Stimulated activated memory B cell treated with anti-CD40 and anti-IgM and Interleukin-4, amounts not matched to agents 10 μg/mL and 1 μg/mL and 100 μg/mL, for 72 hours (primary cell): ENCODE measurements at regions not wholly inside any gene's neighbourhood (a gene's known extent, or its start where the extent isn't known, plus 50 kb on each side); places are given as distances from the start of the nearest gene placed in this dataset.

ENCODE experiments used
- ATAC-seq: fragments of 150-1000 bp; cut with Tn5 transposase; 2 replicates; pipeline ENCODE4 v1.10.0; 2021
- H3K27ac Mint-ChIP-seq: one replicate; pipeline ENCODE4 v1.8.0; 2022; ENCODE audit warnings: mild to moderate bottlenecking, mixed read lengths
- H3K27me3 Mint-ChIP-seq: one replicate; pipeline ENCODE4 v1.8.0; 2022; ENCODE audit warnings: mixed read lengths
- H3K36me3 Mint-ChIP-seq: one replicate; pipeline ENCODE4 v1.8.0; 2022; ENCODE audit warnings: mixed read lengths
- H3K4me1 Mint-ChIP-seq: one replicate; pipeline ENCODE4 v1.8.0; 2022; ENCODE audit warnings: mixed read lengths
- H3K4me3 Mint-ChIP-seq: one replicate; pipeline ENCODE4 v1.8.0; 2022; ENCODE audit warnings: mild to moderate bottlenecking, moderate library complexity, mixed read lengths
- H3K9me3 Mint-ChIP-seq: one replicate; pipeline ENCODE4 v1.8.0; 2022; ENCODE audit warnings: mixed read lengths

GRCh38 chr17:5826384-5826783 is 242.1 kb upstream of the NLRP1 start:
- Mint-ChIP-seq H3K9me3 (peaks cover 8% of the 10 kb centered on the region), H3K4me3 (no peak overlapping the region), H3K36me3 (no peaks in the 10 kb centered on the region), H3K4me1 (no peaks in the 10 kb centered on the region), H3K27ac (no peak overlapping the region), H3K27me3 (peaks cover 40% of the 10 kb centered on the region)
- ATAC-seq = no peak

GRCh38 chr17:5830921-5831320 is 239.3 kb upstream of the WSCD1 start:
- no peak for ATAC-seq
- Mint-ChIP-seq H3K4me3 (no peak overlapping the region), H3K4me1 (peaks cover 18% of the 10 kb centered on the region), H3K36me3 (no peaks in the 10 kb centered on the region), H3K27me3 (peaks cover 17% of the 10 kb centered on the region), H3K27ac (no peak overlapping the region), H3K9me3 (peaks cover 8% of the 10 kb centered on the region)

- no peak for ATAC-seq
- H3K27ac Mint-ChIP-seq = no peak overlapping the region
- peaks cover 4% of the 10 kb centered on the region for H3K27me3 Mint-ChIP-seq
- H3K36me3 Mint-ChIP-seq = no peaks in the 10 kb centered on the region
- H3K9me3 Mint-ChIP-seq = no peaks in the 10 kb centered on the region
- peaks cover 18% of the 10 kb centered on the region for H3K4me1 Mint-ChIP-seq
- H3K4me3 Mint-ChIP-seq = no peak overlapping the region
Measured at GRCh38 chr17:5832886-5833285, 237.3 kb upstream of the WSCD1 start.

GRCh38 chr17:5837055-5837491 is 233.1 kb upstream of the WSCD1 start:
- H3K36me3 Mint-ChIP-seq = no peaks in the 10 kb centered on the region

GRCh38 chr17:5838661-5839300 is 231.4 kb upstream of the WSCD1 start:
- H3K36me3 Mint-ChIP-seq = no peaks in the 10 kb centered on the region
- H3K27me3 Mint-ChIP-seq = no peaks in the 10 kb centered on the region
- ATAC-seq = no peak
- no peaks in the 10 kb centered on the region for H3K9me3 Mint-ChIP-seq
- H3K27ac Mint-ChIP-seq = no peak overlapping the region
- H3K4me3 Mint-ChIP-seq = no peak overlapping the region
- peaks cover 11% of the 10 kb centered on the region for H3K4me1 Mint-ChIP-seq

More at GRCh38 chr17:5837055-5837491, 233.1 kb upstream of the WSCD1 start:
- H3K4me1 Mint-ChIP-seq = peaks cover 18% of the 10 kb centered on the region
- H3K27me3 Mint-ChIP-seq = no peaks in the 10 kb centered on the region
- H3K9me3 Mint-ChIP-seq = no peaks in the 10 kb centered on the region
- no peak overlapping the region for H3K27ac Mint-ChIP-seq
- no peak for ATAC-seq
- no peak overlapping the region for H3K4me3 Mint-ChIP-seq

GRCh38 chr17:5840811-5841446 is 229.2 kb upstream of the WSCD1 start:
- Mint-ChIP-seq H3K36me3 (no peaks in the 10 kb centered on the region), H3K9me3 (no peaks in the 10 kb centered on the region), H3K27ac (no peak overlapping the region), H3K4me1 (no peaks in the 10 kb centered on the region), H3K27me3 (peaks cover 7% of the 10 kb centered on the region), H3K4me3 (no peak overlapping the region)
- ATAC-seq = no peak

- Mint-ChIP-seq H3K9me3 (no peaks in the 10 kb centered on the region), H3K36me3 (no peaks in the 10 kb centered on the region), H3K4me3 (no peak overlapping the region), H3K27ac (no peak overlapping the region), H3K27me3 (peaks cover 17% of the 10 kb centered on the region), H3K4me1 (no peaks in the 10 kb centered on the region)
- no peak for ATAC-seq
Measured at GRCh38 chr17:5841862-5842261, 228.3 kb upstream of the WSCD1 start.

GRCh38 chr17:5843366-5844026 is 226.7 kb upstream of the WSCD1 start:
- ATAC-seq = no peak
- Mint-ChIP-seq H3K27me3 (peaks cover 23% of the 10 kb centered on the region), H3K4me1 (no peaks in the 10 kb centered on the region)

GRCh38 chr17:5846001-5846400 is 224.2 kb upstream of the WSCD1 start:
- ATAC-seq = no peak
- no peak overlapping the region for H3K4me3 Mint-ChIP-seq
- H3K27ac Mint-ChIP-seq = no peak overlapping the region
- no peaks in the 10 kb centered on the region for H3K9me3 Mint-ChIP-seq
- H3K27me3 Mint-ChIP-seq = peaks cover 23% of the 10 kb centered on the region
- no peaks in the 10 kb centered on the region for H3K36me3 Mint-ChIP-seq
- H3K4me1 Mint-ChIP-seq = no peaks in the 10 kb centered on the region

More at GRCh38 chr17:5843366-5844026, 226.7 kb upstream of the WSCD1 start:
- H3K27ac Mint-ChIP-seq = no peak overlapping the region
- H3K36me3 Mint-ChIP-seq = no peaks in the 10 kb centered on the region
- no peak overlapping the region for H3K4me3 Mint-ChIP-seq
- no peaks in the 10 kb centered on the region for H3K9me3 Mint-ChIP-seq

GRCh38 chr17:5854871-5855554 is 215.2 kb upstream of the WSCD1 start:
- Mint-ChIP-seq H3K27me3 (no peaks in the 10 kb centered on the region), H3K36me3 (no peaks in the 10 kb centered on the region), H3K27ac (no peak overlapping the region), H3K9me3 (no peaks in the 10 kb centered on the region), H3K4me3 (no peak overlapping the region), H3K4me1 (no peaks in the 10 kb centered on the region)
- ATAC-seq = no peak

- no peaks in the 10 kb centered on the region for H3K9me3 Mint-ChIP-seq
- H3K27ac Mint-ChIP-seq = no peak overlapping the region
- H3K36me3 Mint-ChIP-seq = no peaks in the 10 kb centered on the region
- H3K4me1 Mint-ChIP-seq = no peaks in the 10 kb centered on the region
- H3K4me3 Mint-ChIP-seq = no peak overlapping the region
- no peak for ATAC-seq
- H3K27me3 Mint-ChIP-seq = peaks cover 16% of the 10 kb centered on the region
Measured at GRCh38 chr17:5861246-5861645, 208.9 kb upstream of the WSCD1 start.

- H3K27me3 Mint-ChIP-seq = peaks cover 16% of the 10 kb centered on the region
- H3K36me3 Mint-ChIP-seq = no peaks in the 10 kb centered on the region
- H3K4me3 Mint-ChIP-seq = no peak overlapping the region
- no peak overlapping the region for H3K27ac Mint-ChIP-seq
- H3K9me3 Mint-ChIP-seq = no peaks in the 10 kb centered on the region
- no peaks in the 10 kb centered on the region for H3K4me1 Mint-ChIP-seq
- ATAC-seq = no peak
Measured at GRCh38 chr17:5861854-5862253, 208.3 kb upstream of the WSCD1 start.

GRCh38 chr17:5862395-5862794 is 207.8 kb upstream of the WSCD1 start:
- no peaks in the 10 kb centered on the region for H3K9me3 Mint-ChIP-seq
- no peak overlapping the region for H3K4me3 Mint-ChIP-seq
- no peak overlapping the region for H3K27ac Mint-ChIP-seq
- peaks cover 16% of the 10 kb centered on the region for H3K27me3 Mint-ChIP-seq
- ATAC-seq = no peak
- H3K4me1 Mint-ChIP-seq = no peaks in the 10 kb centered on the region
- H3K36me3 Mint-ChIP-seq = no peaks in the 10 kb centered on the region

GRCh38 chr17:5864741-5865657 is 205.2 kb upstream of the WSCD1 start:
- Mint-ChIP-seq H3K9me3 (no peaks in the 10 kb centered on the region), H3K27me3 (peaks cover 16% of the 10 kb centered on the region), H3K27ac (no peak overlapping the region), H3K36me3 (no peaks in the 10 kb centered on the region), H3K4me1 (no peaks in the 10 kb centered on the region), H3K4me3 (no peak overlapping the region)
- ATAC-seq = no peak

GRCh38 chr17:5866978-5867377 is 203.2 kb upstream of the WSCD1 start:
- H3K4me3 Mint-ChIP-seq = no peak overlapping the region
- no peak for ATAC-seq
- H3K36me3 Mint-ChIP-seq = no peaks in the 10 kb centered on the region
- H3K27me3 Mint-ChIP-seq = peaks cover 10% of the 10 kb centered on the region
- H3K4me1 Mint-ChIP-seq = no peaks in the 10 kb centered on the region
- no peak overlapping the region for H3K27ac Mint-ChIP-seq
- H3K9me3 Mint-ChIP-seq = no peaks in the 10 kb centered on the region
